Neural progenitor cell (in vitro differentiated cells): ENCODE measurements at regions not wholly inside any gene's neighbourhood (a gene's known extent, or its start where the extent isn't known, plus 50 kb on each side); places are given as distances from the start of the nearest gene placed in this dataset.

ENCODE experiments used
- DNase-seq: peaks from one replicate; pipeline ENCODE4 v3.0.0-alpha.2; 2016; ENCODE audit warnings: low spot score
- H2AFZ ChIP-seq: fragments of 200-600 bp; sonication (generic); replicated peaks from 2 replicates; pipeline ENCODE4 v1.6.1; 2016; ENCODE audit warnings: antibody characterized with exemption
- H3F3A ChIP-seq: fragments of 200-600 bp; sonication (generic); 2 replicates; pipeline ENCODE4 v1.6.1; 2016; ENCODE audit warnings: antibody characterized with exemption, low read depth
- H3K27ac ChIP-seq: fragments of 200-600 bp; sonication (generic); 2 replicates; pipeline ENCODE4 v1.5.1; 2016; ENCODE audit warnings: mild to moderate bottlenecking
- H3K27me3 ChIP-seq: fragments of 200-600 bp; sonication (generic); 2 replicates; pipeline ENCODE4 v1.6.1; 2016; ENCODE audit warnings: mild to moderate bottlenecking, moderate library complexity
- H3K36me3 ChIP-seq: fragments of 200-600 bp; sonication (generic); 2 replicates; pipeline ENCODE4 v1.5.1; 2016
- H3K4me1 ChIP-seq: fragments of 200-600 bp; sonication (generic); 2 replicates; pipeline ENCODE4 v1.6.1; 2016; ENCODE audit warnings: mixed run types
- H3K4me2 ChIP-seq: fragments of 200-600 bp; sonication (generic); 2 replicates; pipeline ENCODE4 v1.6.1; 2016
- H3K4me3 ChIP-seq: fragments of 200-600 bp; sonication (generic); 2 replicates; pipeline ENCODE4 v1.5.1; 2016
- H3K79me2 ChIP-seq: fragments of 200-600 bp; sonication (generic); 2 replicates; pipeline ENCODE4 v1.6.1; 2016; ENCODE audit warnings: low read depth
- H3K9ac ChIP-seq: fragments of 200-600 bp; sonication (generic); 2 replicates; pipeline ENCODE4 v1.6.1; 2016
- H3K9me3 ChIP-seq: fragments of 200-600 bp; sonication (generic); 2 replicates; pipeline ENCODE4 v1.5.1; 2016; ENCODE audit warnings: low read depth
- H4K20me1 ChIP-seq: fragments of 200-600 bp; sonication (generic); 2 replicates; pipeline ENCODE4 v1.6.1; 2016; ENCODE audit warnings: low read depth
- H3K27ac Mint-ChIP-seq: 3 replicates; pipeline ENCODE4 v1.8.0; 2021; ENCODE audit warnings: mixed read lengths
- H3K27me3 Mint-ChIP-seq: 2 replicates; pipeline ENCODE4 v1.8.0; 2022; ENCODE audit warnings: low read depth, mild to moderate bottlenecking, inconsistent platforms, moderate library complexity, mixed read lengths; ENCODE audit not compliant: insufficient read depth
- H3K36me3 Mint-ChIP-seq: 3 replicates; pipeline ENCODE4 v1.8.0; 2021; ENCODE audit warnings: mixed read lengths
- H3K4me1 Mint-ChIP-seq: 3 replicates; pipeline ENCODE4 v1.8.0; 2021; ENCODE audit warnings: mixed read lengths
- H3K4me3 Mint-ChIP-seq: 3 replicates; pipeline ENCODE4 v1.8.0; 2021; ENCODE audit warnings: mild to moderate bottlenecking, moderate library complexity, mixed read lengths
- H3K9me3 Mint-ChIP-seq: 3 replicates; pipeline ENCODE4 v1.8.0; 2020; ENCODE audit warnings: mixed read lengths
- EZH2 ChIP-seq: fragments of 200-600 bp; sonication (generic); IDR thresholded peaks from 2 replicates; pipeline ENCODE4 v1.6.1; 2017; ENCODE audit warnings: antibody characterized with exemption, mild to moderate bottlenecking, moderate library complexity
- EZH2phosphoT487 ChIP-seq: fragments of 200-600 bp; sonication (generic); IDR thresholded peaks from 2 replicates; pipeline ENCODE4 v1.6.1; 2017; ENCODE audit warnings: antibody characterized with exemption
- TF ChIP-seq, protein P1 (sequence below): fragments of 200-600 bp; sonication (generic); IDR thresholded peaks from 2 replicates; pipeline ENCODE4 v1.5.1; 2017; ENCODE audit warnings: antibody characterized with exemption, mild to moderate bottlenecking

DNA sequence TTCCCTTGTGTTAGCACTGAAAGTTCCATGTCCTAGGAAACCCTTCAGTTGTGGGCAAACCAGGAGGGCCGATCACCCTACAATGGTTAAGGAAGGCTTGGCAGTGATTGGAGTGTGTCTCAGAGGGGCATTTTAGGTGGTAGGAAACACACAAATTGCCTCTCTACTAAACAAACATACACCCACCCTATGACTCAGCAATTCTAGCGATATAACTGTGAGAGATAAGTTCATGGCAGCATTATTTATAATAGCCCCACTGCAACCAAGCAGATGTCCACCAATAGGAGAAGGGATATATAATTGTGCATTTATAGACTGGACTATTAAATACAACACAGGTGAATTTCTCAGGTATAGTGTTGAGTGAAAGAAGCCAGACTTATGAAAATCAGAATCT is 543.1 kb downstream of the UQCRFS1 start:
- Mint-ChIP-seq H3K27me3 (peaks cover 2% of the 10 kb centered on the region), H3K4me3 (no peak overlapping the region), H3K4me1 (no peaks in the 10 kb centered on the region), H3K9me3 (peaks cover 13% of the 10 kb centered on the region), H3K36me3 (no peaks in the 10 kb centered on the region), H3K27ac (no peak overlapping the region)
- H3K36me3 ChIP-seq, result no peaks in the 10 kb centered on the region
- H3K4me3 ChIP-seq, result no peak overlapping the region
- H3K4me2 ChIP-seq, result no peak overlapping the region
- no peaks in the 10 kb centered on the region for H3K27me3 ChIP-seq
- no peaks in the 10 kb centered on the region for H3K79me2 ChIP-seq
- H3F3A ChIP-seq, result no peaks in the 10 kb centered on the region
- TF ChIP-seq, protein P1, sequence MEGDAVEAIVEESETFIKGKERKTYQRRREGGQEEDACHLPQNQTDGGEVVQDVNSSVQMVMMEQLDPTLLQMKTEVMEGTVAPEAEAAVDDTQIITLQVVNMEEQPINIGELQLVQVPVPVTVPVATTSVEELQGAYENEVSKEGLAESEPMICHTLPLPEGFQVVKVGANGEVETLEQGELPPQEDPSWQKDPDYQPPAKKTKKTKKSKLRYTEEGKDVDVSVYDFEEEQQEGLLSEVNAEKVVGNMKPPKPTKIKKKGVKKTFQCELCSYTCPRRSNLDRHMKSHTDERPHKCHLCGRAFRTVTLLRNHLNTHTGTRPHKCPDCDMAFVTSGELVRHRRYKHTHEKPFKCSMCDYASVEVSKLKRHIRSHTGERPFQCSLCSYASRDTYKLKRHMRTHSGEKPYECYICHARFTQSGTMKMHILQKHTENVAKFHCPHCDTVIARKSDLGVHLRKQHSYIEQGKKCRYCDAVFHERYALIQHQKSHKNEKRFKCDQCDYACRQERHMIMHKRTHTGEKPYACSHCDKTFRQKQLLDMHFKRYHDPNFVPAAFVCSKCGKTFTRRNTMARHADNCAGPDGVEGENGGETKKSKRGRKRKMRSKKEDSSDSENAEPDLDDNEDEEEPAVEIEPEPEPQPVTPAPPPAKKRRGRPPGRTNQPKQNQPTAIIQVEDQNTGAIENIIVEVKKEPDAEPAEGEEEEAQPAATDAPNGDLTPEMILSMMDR, result no peak
- no peak for TF ChIP-seq EZH2
- TF ChIP-seq EZH2phosphoT487, result no peak
- no peaks in the 10 kb centered on the region for H3K9me3 ChIP-seq
- no peak overlapping the region for H3K27ac ChIP-seq
- H4K20me1 ChIP-seq, result no peaks in the 10 kb centered on the region
- no peak overlapping the region for H2AFZ ChIP-seq
- H3K9ac ChIP-seq, result no peak overlapping the region
- no peak for DNase-seq
- H3K4me1 ChIP-seq, result no peaks in the 10 kb centered on the region

DNA sequence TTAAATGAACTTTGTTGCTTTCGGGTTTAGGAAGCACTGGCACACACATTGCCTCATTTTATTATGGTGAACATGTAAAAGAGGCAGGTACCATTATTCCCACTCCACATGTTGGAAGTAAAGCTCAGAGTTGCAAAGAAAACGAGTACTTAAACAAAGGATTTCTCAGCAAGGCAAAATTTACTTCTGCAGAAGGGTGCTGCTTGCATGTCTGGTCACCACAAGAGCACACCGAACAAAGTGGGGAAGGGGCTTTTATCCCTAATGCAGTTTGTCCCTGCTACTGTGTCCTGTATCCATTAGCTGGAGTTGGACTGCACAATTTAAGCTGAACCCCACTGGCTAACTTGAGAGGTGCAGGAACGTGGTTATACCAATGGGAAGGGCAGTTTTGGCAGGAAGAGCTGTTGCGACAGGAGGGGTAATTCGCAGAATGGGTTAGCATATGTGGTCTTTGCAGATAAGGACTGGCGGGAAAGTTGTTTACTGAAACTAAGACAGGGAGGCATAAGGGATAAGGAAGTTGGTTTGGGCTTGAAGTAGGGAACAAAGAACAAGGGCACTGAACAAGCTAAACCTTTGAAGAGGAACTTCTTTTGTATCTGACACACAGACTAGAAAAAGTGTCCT is 545.5 kb downstream of the UQCRFS1 start:
- no peak overlapping the region for H3K4me2 ChIP-seq
- H3K9me3 Mint-ChIP-seq, result peaks cover 10% of the 10 kb centered on the region
- H2AFZ ChIP-seq, result no peak overlapping the region
- no peaks in the 10 kb centered on the region for H3F3A ChIP-seq
- no peak overlapping the region for H3K4me3 Mint-ChIP-seq
- H3K4me1 Mint-ChIP-seq, result no peaks in the 10 kb centered on the region
- no peaks in the 10 kb centered on the region for H3K27me3 ChIP-seq
- H4K20me1 ChIP-seq, result no peaks in the 10 kb centered on the region
- no peaks in the 10 kb centered on the region for H3K9me3 ChIP-seq
- H3K27ac ChIP-seq, result no peak overlapping the region
- H3K27ac Mint-ChIP-seq, result no peak overlapping the region
- no peaks in the 10 kb centered on the region for H3K79me2 ChIP-seq
- H3K4me3 ChIP-seq, result no peak overlapping the region
- no peak for DNase-seq
- TF ChIP-seq EZH2phosphoT487 (no peak), EZH2 (no peak)
- TF ChIP-seq, protein P1, result no peak
- H3K9ac ChIP-seq, result no peak overlapping the region
- H3K27me3 Mint-ChIP-seq, result peaks cover 2% of the 10 kb centered on the region
- H3K36me3 ChIP-seq, result no peaks in the 10 kb centered on the region
- H3K36me3 Mint-ChIP-seq, result no peaks in the 10 kb centered on the region
- H3K4me1 ChIP-seq, result no peaks in the 10 kb centered on the region

DNA sequence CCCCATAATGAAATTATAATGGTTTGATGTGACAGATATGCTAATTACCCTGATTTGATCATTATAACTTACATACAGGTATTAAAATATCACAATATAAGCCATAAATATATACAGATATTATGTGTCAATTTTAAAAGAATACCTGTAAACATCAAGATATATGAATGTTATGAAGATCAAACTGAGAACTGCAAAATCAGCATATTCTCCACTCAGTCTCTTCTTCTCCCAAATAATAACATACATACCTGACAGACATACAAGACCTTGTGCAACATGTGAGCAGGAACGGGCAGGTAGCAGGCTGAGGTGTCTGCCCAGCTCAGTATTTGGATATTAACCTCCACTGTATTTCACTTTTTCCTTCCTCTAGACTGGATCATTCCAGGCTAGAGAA is 547.2 kb downstream of the UQCRFS1 start:
- no peak for DNase-seq

More for the DNA sequence above, 547.2 kb downstream of the UQCRFS1 start:
- no peaks in the 10 kb centered on the region for H3K27me3 ChIP-seq
- no peaks in the 10 kb centered on the region for H3K36me3 ChIP-seq
- Mint-ChIP-seq H3K27me3 (peaks cover 2% of the 10 kb centered on the region), H3K9me3 (peaks cover 11% of the 10 kb centered on the region), H3K36me3 (no peaks in the 10 kb centered on the region), H3K4me1 (no peaks in the 10 kb centered on the region), H3K4me3 (no peak overlapping the region), H3K27ac (no peak overlapping the region)
- no peaks in the 10 kb centered on the region for H3K79me2 ChIP-seq
- no peaks in the 10 kb centered on the region for H3K4me1 ChIP-seq
- H3F3A ChIP-seq, result no peaks in the 10 kb centered on the region
- TF ChIP-seq EZH2, result no peak
- TF ChIP-seq, protein P1, result no peak
- H2AFZ ChIP-seq, result no peak overlapping the region
- no peak overlapping the region for H3K4me3 ChIP-seq
- no peak overlapping the region for H3K27ac ChIP-seq
- no peak overlapping the region for H3K4me2 ChIP-seq
- H4K20me1 ChIP-seq, result no peaks in the 10 kb centered on the region
- no peaks in the 10 kb centered on the region for H3K9me3 ChIP-seq
- no peak overlapping the region for H3K9ac ChIP-seq
